HG03575 (cell line): ENCODE measurements at regions not wholly inside any gene's neighbourhood (a gene's known extent, or its start where the extent isn't known, plus 50 kb on each side); places are given as distances from the start of the nearest gene placed in this dataset.
A peak's percentile ranks its signal among the peaks of the same experiment; 100 is the strongest.
"Not testable (repeated sequence)": the region's sequence is repeated elsewhere in the genome, so short reads cannot be mapped to it uniquely, and the experiment has no call there.

ENCODE experiments used
- ATAC-seq: cut with Tn5 transposase; IDR thresholded peaks from one replicate; pipeline ENCODE4 v1.9.1; 2021; ENCODE audit not compliant: unreplicated experiment, insufficient number of reproducible peaks, low FRiP score; ENCODE audit errors: extremely low read depth

- no peak for ATAC-seq
These were observed 51.2 kb downstream of the OR13H1 start for GRCh38 chrX:131595120-131595519.

- ATAC-seq: no peak
These were observed 64.0 kb downstream of the OR13H1 start for GRCh38 chrX:131607792-131608369.

GRCh38 chrX:131609480-131609879 lies 65.6 kb downstream of the OR13H1 start:
- no peak for ATAC-seq

- no peak for ATAC-seq
These were observed 69.4 kb downstream of the OR13H1 start for GRCh38 chrX:131613260-131613659.

GRCh38 chrX:131614241-131614640 lies 70.4 kb downstream of the OR13H1 start:
- no peak for ATAC-seq

GRCh38 chrX:131617182-131617581 lies 73.3 kb downstream of the OR13H1 start:
- no peak for ATAC-seq

- no peak for ATAC-seq
These were observed 77.8 kb downstream of the OR13H1 start for GRCh38 chrX:131621650-131622049.

GRCh38 chrX:131626681-131627296 lies 82.9 kb downstream of the OR13H1 start:
- no peak for ATAC-seq

- no peak for ATAC-seq
These were observed 86.7 kb downstream of the OR13H1 start for GRCh38 chrX:131630534-131630933.

- ATAC-seq: peak; percentile 73
These were observed 89.5 kb downstream of the OR13H1 start for GRCh38 chrX:131633285-131633917.

- ATAC-seq: no peak
These were observed 91.0 kb downstream of the OR13H1 start for GRCh38 chrX:131634900-131635299.

GRCh38 chrX:131646106-131646505 lies 102.2 kb downstream of the OR13H1 start:
- no peak for ATAC-seq

GRCh38 chrX:131649741-131650140 lies 105.9 kb downstream of the OR13H1 start:
- ATAC-seq: no peak

- ATAC-seq: no peak
These were observed 107.0 kb downstream of the OR13H1 start for GRCh38 chrX:131650637-131651410.

GRCh38 chrX:131663726-131664125 lies 119.9 kb downstream of the OR13H1 start:
- ATAC-seq: not testable (repeated sequence)

GRCh38 chrX:131671735-131672134 lies 127.9 kb downstream of the OR13H1 start:
- ATAC-seq: no peak

- no peak for ATAC-seq
These were observed 131.8 kb downstream of the OR13H1 start for GRCh38 chrX:131675596-131676194.

- ATAC-seq: peak; percentile 77
These were observed 134.1 kb downstream of the OR13H1 start for GRCh38 chrX:131677655-131678628.
